Muscle of leg (tissue), 3 donors: ENCODE measurements at regions not wholly inside any gene's neighbourhood (a gene's known extent, or its start where the extent isn't known, plus 50 kb on each side); places are given as distances from the start of the nearest gene placed in this dataset.
A peak's percentile ranks its signal among the peaks of the same experiment; 100 is the strongest.
"Not testable (repeated sequence)": the region's sequence is repeated elsewhere in the genome, so short reads cannot be mapped to it uniquely, and the experiment has no call there.

Source experiments
- DNase-seq: peaks from one replicate; pipeline ENCODE4 v3.0.0; 2013
- H3K27ac ChIP-seq: one replicate; pipeline ENCODE4 v1.5.1; 2013; ENCODE audit warnings: mild to moderate bottlenecking, low read length, control low read depth
- H3K27me3 ChIP-seq: one replicate; pipeline ENCODE4 v1.6.1; 2013; ENCODE audit warnings: low read length; ENCODE audit not compliant: control insufficient read depth, insufficient read depth
- H3K36me3 ChIP-seq: one replicate; pipeline ENCODE4 v1.6.1; 2013; ENCODE audit warnings: low read length; ENCODE audit not compliant: control insufficient read depth, insufficient read depth
- H3K4me1 ChIP-seq: one replicate; pipeline ENCODE4 v1.6.1; 2013; ENCODE audit warnings: low read length; ENCODE audit not compliant: control insufficient read depth, insufficient read depth
- H3K4me3 ChIP-seq: one replicate; pipeline ENCODE4 v1.5.1; 2013; ENCODE audit warnings: low read length, control low read depth
- H3K9me3 ChIP-seq: replicated peaks from 2 replicates; pipeline ENCODE4 v1.6.1; 2013; ENCODE audit warnings: low read depth, low read length; ENCODE audit not compliant: control insufficient read depth
- WGBS: methylation state at CpG from one replicate; pipeline ENCODE4 v1.1.5; 2013; ENCODE audit warnings: missing lambda C conversion rate; ENCODE audit not compliant: insufficient coverage; 5-methylcytosine and 5-hydroxymethylcytosine counted together

GRCh38 chr3:184489268-184489841 is 72.2 kb upstream of the EPHB3 start:
- peaks cover 57% of the 10 kb centered on the region for H3K27me3 ChIP-seq
- WGBS: 36% methylated on average over 3 of the region's 3 CpGs
- H3K4me1 ChIP-seq: peaks cover 4% of the 10 kb centered on the region
- H3K27ac ChIP-seq: no peak overlapping the region
- DNase-seq: no peak
- H3K9me3 ChIP-seq: no peaks in the 10 kb centered on the region
- no peak overlapping the region for H3K4me3 ChIP-seq
- no peaks in the 10 kb centered on the region for H3K36me3 ChIP-seq

- peaks cover 58% of the 10 kb centered on the region for H3K27me3 ChIP-seq
Observed at GRCh38 chr3:184491011-184491576, 70.5 kb upstream of the EPHB3 start.

GRCh38 chr3:184491867-184492615 is 69.5 kb upstream of the EPHB3 start:
- no peaks in the 10 kb centered on the region for H3K9me3 ChIP-seq
- H3K4me1 ChIP-seq: peaks cover 6% of the 10 kb centered on the region
- peak; percentile 72 for DNase-seq
- no peaks in the 10 kb centered on the region for H3K36me3 ChIP-seq
- no peak overlapping the region for H3K4me3 ChIP-seq
- WGBS: 5% methylated on average over 24 of the region's 34 CpGs
- peaks cover 58% of the 10 kb centered on the region for H3K27me3 ChIP-seq
- no peak overlapping the region for H3K27ac ChIP-seq

More at GRCh38 chr3:184491011-184491576, 70.5 kb upstream of the EPHB3 start:
- no peaks in the 10 kb centered on the region for H3K9me3 ChIP-seq
- no peak overlapping the region for H3K4me3 ChIP-seq
- peaks cover 4% of the 10 kb centered on the region for H3K4me1 ChIP-seq
- no peaks in the 10 kb centered on the region for H3K36me3 ChIP-seq
- WGBS: 10% methylated on average over 30 of the region's 31 CpGs
- no peak overlapping the region for H3K27ac ChIP-seq
- no peak for DNase-seq

DNA sequence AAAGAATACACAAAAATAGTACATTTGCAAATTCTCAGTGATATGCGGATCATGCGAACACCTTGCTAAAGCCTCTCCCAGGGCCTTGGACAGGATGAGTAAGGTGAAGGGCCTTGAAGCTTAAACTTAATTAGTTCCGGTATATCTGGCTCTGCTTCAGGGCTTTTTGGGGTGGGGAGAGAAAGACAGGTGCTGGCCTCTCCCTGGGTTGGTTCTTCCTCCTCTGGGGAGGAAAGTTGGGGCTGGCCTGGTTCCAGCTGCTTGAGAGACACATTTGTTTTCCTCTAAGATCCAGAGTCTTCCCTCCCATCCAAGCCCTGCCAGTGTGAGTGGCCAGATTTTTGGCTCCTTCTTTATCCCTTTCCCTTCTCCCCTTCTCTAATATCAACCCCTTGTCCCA is 64.7 kb upstream of the EPHB3 start:
- Histone ChIP-seq H3K27ac (no peak overlapping the region), H3K27me3 (peaks cover 31% of the 10 kb centered on the region)

GRCh38 chr3:184497804-184498203 is 63.8 kb upstream of the EPHB3 start:
- H3K27me3 ChIP-seq: peaks cover 22% of the 10 kb centered on the region
- H3K4me1 ChIP-seq: peaks cover 3% of the 10 kb centered on the region
- DNase-seq: no peak
- H3K4me3 ChIP-seq: no peak overlapping the region
- no peak overlapping the region for H3K27ac ChIP-seq
- no peaks in the 10 kb centered on the region for H3K36me3 ChIP-seq
- peaks cover 2% of the 10 kb centered on the region for H3K9me3 ChIP-seq
- 69% methylated on average over 2 of the region's 2 CpGs for WGBS

More for the DNA sequence above, 64.7 kb upstream of the EPHB3 start:
- peaks cover 7% of the 10 kb centered on the region for H3K4me1 ChIP-seq
- no peak overlapping the region for H3K4me3 ChIP-seq
- peak; percentile 14 for DNase-seq
- H3K36me3 ChIP-seq: no peaks in the 10 kb centered on the region
- no CpG with 5 or more reads among the region's 3 CpGs for WGBS
- no peaks in the 10 kb centered on the region for H3K9me3 ChIP-seq

- Histone ChIP-seq H3K4me1 (peaks cover 3% of the 10 kb centered on the region), H3K27ac (no peak overlapping the region), H3K36me3 (no peaks in the 10 kb centered on the region), H3K4me3 (no peak overlapping the region), H3K27me3 (peaks cover 9% of the 10 kb centered on the region), H3K9me3 (peaks cover 2% of the 10 kb centered on the region)
- DNase-seq: peak; percentile 20
- WGBS: 68% methylated on average over 9 of the region's 12 CpGs
Observed at GRCh38 chr3:184498986-184499606, 62.5 kb upstream of the EPHB3 start.

GRCh38 chr3:184500344-184500923 is 61.2 kb upstream of the EPHB3 start:
- H3K36me3 ChIP-seq: no peaks in the 10 kb centered on the region
- WGBS: 59% methylated on average over 8 of the region's 12 CpGs
- H3K9me3 ChIP-seq: peaks cover 2% of the 10 kb centered on the region
- H3K27ac ChIP-seq: no peak overlapping the region
- DNase-seq: no peak
- H3K4me1 ChIP-seq: peaks cover 6% of the 10 kb centered on the region
- peaks cover 6% of the 10 kb centered on the region for H3K27me3 ChIP-seq
- no peak overlapping the region for H3K4me3 ChIP-seq

GRCh38 chr3:184502123-184502667 is 59.4 kb upstream of the EPHB3 start:
- H3K36me3 ChIP-seq: no peaks in the 10 kb centered on the region
- peaks cover 2% of the 10 kb centered on the region for H3K9me3 ChIP-seq
- WGBS: 100% methylated on average over 1 of the region's 4 CpGs
- H3K27ac ChIP-seq: no peak overlapping the region
- DNase-seq: no peak
- no peak overlapping the region for H3K4me3 ChIP-seq
- peaks cover 4% of the 10 kb centered on the region for H3K4me1 ChIP-seq
- H3K27me3 ChIP-seq: peaks cover 8% of the 10 kb centered on the region

DNA sequence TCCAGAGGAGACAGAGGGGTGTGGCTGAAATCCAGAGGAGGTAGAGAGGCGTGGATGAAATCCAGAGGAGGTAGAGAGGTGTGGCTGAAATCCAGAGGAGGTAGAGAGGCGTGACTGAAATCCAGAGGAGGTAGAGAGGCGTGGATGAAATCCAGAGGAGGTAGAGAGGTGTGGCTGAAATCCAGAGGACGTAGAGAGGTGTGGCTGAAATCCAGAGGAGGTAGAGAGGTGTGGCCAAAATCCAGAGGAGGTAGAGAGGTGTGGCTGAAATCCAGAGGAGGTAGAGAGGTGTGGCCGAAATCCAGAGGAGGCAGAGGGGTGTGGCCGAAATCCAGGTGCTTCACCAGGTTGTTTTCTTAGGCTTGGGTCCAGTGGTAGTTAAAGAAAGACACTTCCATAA is 58.7 kb upstream of the EPHB3 start:
- H3K4me3 ChIP-seq, H3K9me3 ChIP-seq, H3K36me3 ChIP-seq, DNase-seq, H3K27ac ChIP-seq, H3K4me1 ChIP-seq: not testable (repeated sequence)
- WGBS: 46% methylated on average over 2 of the region's 6 CpGs
- peaks cover 11% of the 10 kb centered on the region for H3K27me3 ChIP-seq

- peaks cover 11% of the 10 kb centered on the region for H3K27me3 ChIP-seq
- H3K4me3 ChIP-seq: no peak overlapping the region
- H3K27ac ChIP-seq: no peak overlapping the region
- peaks cover 2% of the 10 kb centered on the region for H3K9me3 ChIP-seq
- DNase-seq: no peak
- peaks cover 4% of the 10 kb centered on the region for H3K4me1 ChIP-seq
- H3K36me3 ChIP-seq: no peaks in the 10 kb centered on the region
- no CpG with 5 or more reads among the region's 2 CpGs for WGBS
Observed at GRCh38 chr3:184503647-184504046, 57.9 kb upstream of the EPHB3 start.
